ENCODE measurements at regions not wholly inside any gene's neighbourhood (a gene's known extent, or its start where the extent isn't known, plus 50 kb on each side); places are given as distances from the start of the nearest gene placed in this dataset.

DNA sequence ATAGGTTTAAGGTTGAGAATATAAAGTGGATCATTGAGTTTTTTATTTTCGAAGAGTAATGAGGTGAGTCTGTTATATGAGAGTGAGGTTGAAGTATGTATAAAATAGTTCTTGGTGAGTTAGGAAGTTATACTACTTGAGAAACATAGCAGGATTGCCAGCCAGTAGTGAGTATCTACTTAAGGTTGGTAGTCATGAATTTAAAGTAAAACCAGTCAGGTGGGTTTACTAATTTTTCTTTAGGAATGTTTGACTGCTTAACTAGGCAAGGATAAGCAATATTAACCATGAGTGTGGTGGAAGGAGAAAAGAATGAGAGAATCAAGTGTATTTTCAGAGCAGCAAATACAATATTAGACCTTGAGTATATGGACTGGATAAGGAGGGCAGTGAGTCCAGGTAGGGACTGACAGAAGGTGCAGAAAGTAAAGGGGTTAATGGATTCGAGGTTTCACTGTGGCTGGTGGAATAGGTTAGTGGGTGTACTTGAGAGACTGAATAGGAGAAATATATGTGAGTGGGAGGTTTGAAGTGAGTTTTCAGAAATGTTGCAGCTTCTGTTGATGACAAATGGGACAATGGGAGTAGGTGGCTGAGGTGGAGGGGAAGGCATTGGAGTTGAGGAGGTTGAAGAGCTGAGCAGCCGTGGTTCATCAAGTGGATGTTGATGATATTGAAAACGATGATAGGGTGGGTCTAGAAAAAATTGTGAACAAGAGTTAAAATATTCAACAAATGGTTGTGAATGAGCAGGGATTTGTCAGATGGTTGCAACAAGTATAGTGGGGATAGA lies 232.5 kb upstream of the ASCC3 start:
- 70 to 79% methylated on average over 4 of the region's 4 CpGs for WGBS, 2 donors (ENCODE audit: low coverage in 1 of 2)
- H3K27me3 ChIP-seq, result peaks cover 3% of the 10 kb centered on the region
- TF ChIP-seq, protein P1, sequence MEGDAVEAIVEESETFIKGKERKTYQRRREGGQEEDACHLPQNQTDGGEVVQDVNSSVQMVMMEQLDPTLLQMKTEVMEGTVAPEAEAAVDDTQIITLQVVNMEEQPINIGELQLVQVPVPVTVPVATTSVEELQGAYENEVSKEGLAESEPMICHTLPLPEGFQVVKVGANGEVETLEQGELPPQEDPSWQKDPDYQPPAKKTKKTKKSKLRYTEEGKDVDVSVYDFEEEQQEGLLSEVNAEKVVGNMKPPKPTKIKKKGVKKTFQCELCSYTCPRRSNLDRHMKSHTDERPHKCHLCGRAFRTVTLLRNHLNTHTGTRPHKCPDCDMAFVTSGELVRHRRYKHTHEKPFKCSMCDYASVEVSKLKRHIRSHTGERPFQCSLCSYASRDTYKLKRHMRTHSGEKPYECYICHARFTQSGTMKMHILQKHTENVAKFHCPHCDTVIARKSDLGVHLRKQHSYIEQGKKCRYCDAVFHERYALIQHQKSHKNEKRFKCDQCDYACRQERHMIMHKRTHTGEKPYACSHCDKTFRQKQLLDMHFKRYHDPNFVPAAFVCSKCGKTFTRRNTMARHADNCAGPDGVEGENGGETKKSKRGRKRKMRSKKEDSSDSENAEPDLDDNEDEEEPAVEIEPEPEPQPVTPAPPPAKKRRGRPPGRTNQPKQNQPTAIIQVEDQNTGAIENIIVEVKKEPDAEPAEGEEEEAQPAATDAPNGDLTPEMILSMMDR (IDR thresholded peaks at IDR 0.05), result no peak
- no peak for TF ChIP-seq POLR2AphosphoS5 (IDR thresholded peaks at IDR 0.05)
- no peak for TF ChIP-seq POLR2A (IDR thresholded peaks at IDR 0.05)
- TF ChIP-seq EP300 (IDR thresholded peaks at IDR 0.05), result no peak
- no peaks in the 10 kb centered on the region for H3K36me3 ChIP-seq
- no peaks in the 10 kb centered on the region for H3K9me3 ChIP-seq
- H3K4me1 ChIP-seq, result no peaks in the 10 kb centered on the region
- H3K4me3 ChIP-seq, result no peak overlapping the region
- no peak overlapping the region for H3K27ac ChIP-seq
- no peak for ATAC-seq

DNA sequence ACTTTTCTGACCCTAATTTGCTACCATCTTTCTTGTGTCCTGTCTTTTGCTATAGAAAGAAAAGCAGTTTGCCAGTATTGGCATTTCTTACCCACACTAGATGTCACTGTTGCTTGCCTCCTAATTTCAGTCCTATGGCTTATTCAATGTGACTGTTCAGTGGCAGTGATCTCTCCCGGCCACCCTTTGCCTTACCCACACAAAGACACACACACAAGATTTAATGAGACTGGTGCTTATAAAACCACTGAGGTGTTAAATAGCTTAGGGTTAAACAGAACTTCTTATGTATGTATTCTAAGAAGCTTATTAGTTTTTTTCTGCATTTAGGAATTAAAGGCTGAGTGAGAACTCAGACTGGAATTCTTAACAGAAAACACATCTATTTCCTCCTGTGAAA lies 233.6 kb upstream of the ASCC3 start:
- no peaks in the 10 kb centered on the region for H3K4me1 ChIP-seq
- no peak overlapping the region for H3K4me3 ChIP-seq
- no peaks in the 10 kb centered on the region for H3K36me3 ChIP-seq
- no peaks in the 10 kb centered on the region for H3K9me3 ChIP-seq
- H3K27me3 ChIP-seq, result peaks cover 3% of the 10 kb centered on the region
- no peak for TF ChIP-seq POLR2A (IDR thresholded peaks at IDR 0.05)
- TF ChIP-seq, protein P1 (IDR thresholded peaks at IDR 0.05), result peak in 2 of 4 experiments; percentile 29 to 42
- ATAC-seq, result no peak
- 0% methylated on average over 1 of the region's 1 CpG for WGBS, 2 donors (ENCODE audit: low coverage in 1 of 2)
- no peak overlapping the region for H3K27ac ChIP-seq

DNA sequence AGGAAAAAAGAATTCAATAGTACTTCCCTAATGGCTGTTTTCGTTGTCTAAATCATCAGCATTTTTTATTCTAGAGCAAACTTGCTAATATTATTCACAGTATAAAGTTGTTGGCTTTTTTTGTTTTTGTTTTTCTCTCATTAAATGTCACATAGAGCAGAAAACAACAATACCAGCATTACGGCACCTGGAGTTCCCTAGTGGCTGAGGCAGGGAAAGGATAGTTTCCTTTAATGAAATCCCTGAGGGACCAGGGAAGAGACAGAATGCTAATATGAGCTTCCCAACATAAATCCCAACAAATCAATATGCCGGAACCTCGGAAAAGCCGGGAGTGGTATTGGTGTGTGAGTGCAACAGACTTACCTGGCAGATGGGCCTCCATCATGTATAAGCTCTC lies 235.2 kb upstream of the ASCC3 start:
- WGBS, 2 donors (ENCODE audit: low coverage in 1 of 2), result 85 to 88% methylated on average over 5 of the region's 5 CpGs
- no peak for ATAC-seq

DNA sequence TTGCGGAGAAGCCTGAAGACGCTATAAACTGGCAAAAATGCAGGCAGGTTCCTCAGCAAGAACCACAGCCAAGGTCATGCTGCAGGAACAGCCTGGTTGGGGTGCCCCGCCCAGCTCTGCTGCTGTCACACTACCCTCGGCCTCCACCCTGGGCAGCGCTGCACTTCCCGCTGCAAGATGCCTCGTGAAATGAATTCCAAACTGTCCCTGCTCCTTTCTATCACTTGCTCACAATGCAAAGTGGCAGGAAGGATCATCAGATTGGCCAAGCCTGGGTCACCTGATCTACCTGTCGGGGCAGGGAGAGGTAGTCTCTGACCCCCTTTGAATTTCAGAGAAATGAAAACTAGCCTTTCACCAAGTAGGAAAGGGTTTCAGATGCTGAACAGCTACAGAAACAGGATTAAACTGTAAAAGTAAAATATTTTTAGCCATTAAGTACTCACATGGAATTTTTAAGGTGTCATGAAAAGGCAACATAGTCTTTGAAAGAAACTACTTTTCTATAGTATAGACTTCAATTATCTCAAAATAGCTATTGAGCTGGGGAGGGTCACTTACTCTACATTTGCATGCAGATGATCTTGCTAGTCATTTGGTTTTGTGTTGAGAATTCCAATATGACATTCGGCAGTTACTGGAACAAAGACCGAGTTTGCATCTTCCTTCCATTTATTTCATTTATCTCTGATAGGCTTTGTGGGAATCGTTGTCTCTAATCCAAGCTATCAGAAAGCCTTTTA lies 236.4 kb upstream of the ASCC3 start:
- no peaks in the 10 kb centered on the region for H3K36me3 ChIP-seq
- no peak overlapping the region for H3K27ac ChIP-seq
- no peak for TF ChIP-seq POLR2AphosphoS5 (IDR thresholded peaks at IDR 0.05)
- no peak for TF ChIP-seq EP300 (IDR thresholded peaks at IDR 0.05)
- TF ChIP-seq POLR2A (IDR thresholded peaks at IDR 0.05), result no peak
- no peaks in the 10 kb centered on the region for H3K4me1 ChIP-seq
- peaks cover 3% of the 10 kb centered on the region for H3K27me3 ChIP-seq
- no peak for ATAC-seq
- 51 to 67% methylated on average over 3 to 11 of the region's 11 CpGs for WGBS, 2 donors (ENCODE audit: low coverage in 1 of 2)
- H3K9me3 ChIP-seq, result no peaks in the 10 kb centered on the region
- H3K4me3 ChIP-seq, result no peak overlapping the region

More for the DNA sequence above, 235.2 kb upstream of the ASCC3 start:
- Histone ChIP-seq H3K9me3 (no peaks in the 10 kb centered on the region), H3K27me3 (peaks cover 3% of the 10 kb centered on the region), H3K4me1 (no peaks in the 10 kb centered on the region), H3K36me3 (no peaks in the 10 kb centered on the region), H3K4me3 (no peak overlapping the region), H3K27ac (no peak overlapping the region)
- TF ChIP-seq POLR2A (IDR thresholded peaks at IDR 0.05) (no peak), POLR2AphosphoS5 (IDR thresholded peaks at IDR 0.05) (no peak), EP300 (IDR thresholded peaks at IDR 0.05) (no peak)
- TF ChIP-seq, protein P1 (IDR thresholded peaks at IDR 0.05), result no peak

DNA sequence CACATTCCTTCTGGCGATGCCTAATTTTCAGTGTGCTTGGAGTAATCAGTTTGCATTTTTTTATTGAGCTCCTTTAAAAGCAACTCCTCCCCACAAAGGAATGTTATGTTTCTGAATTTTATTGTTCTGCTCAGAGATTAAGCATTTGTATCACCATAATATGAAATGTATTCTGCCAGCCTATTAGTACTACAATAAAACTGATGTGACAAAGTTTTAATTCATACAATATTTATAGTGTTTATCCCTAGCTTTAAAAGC lies 236.9 kb upstream of the ASCC3 start:
- Histone ChIP-seq H3K36me3 (no peaks in the 10 kb centered on the region), H3K9me3 (no peaks in the 10 kb centered on the region), H3K27ac (no peak overlapping the region), H3K4me1 (no peaks in the 10 kb centered on the region), H3K4me3 (no peak overlapping the region), H3K27me3 (peaks cover 3% of the 10 kb centered on the region)
- ATAC-seq, result no peak
- TF ChIP-seq POLR2AphosphoS5 (IDR thresholded peaks at IDR 0.05), result no peak
- TF ChIP-seq POLR2A (IDR thresholded peaks at IDR 0.05), result no peak
- TF ChIP-seq EP300 (IDR thresholded peaks at IDR 0.05), result no peak
- TF ChIP-seq, protein P1 (IDR thresholded peaks at IDR 0.05), result no peak
- 27 to 50% methylated on average over 1 of the region's 1 CpG for WGBS, 2 donors (ENCODE audit: low coverage in 1 of 2)

Measured in gastroesophageal sphincter (tissue), 4 donors.